ENCODE measurements at regions not wholly inside any gene's neighbourhood (a gene's known extent, or its start where the extent isn't known, plus 50 kb on each side); places are given as distances from the start of the nearest gene placed in this dataset.

DNA sequence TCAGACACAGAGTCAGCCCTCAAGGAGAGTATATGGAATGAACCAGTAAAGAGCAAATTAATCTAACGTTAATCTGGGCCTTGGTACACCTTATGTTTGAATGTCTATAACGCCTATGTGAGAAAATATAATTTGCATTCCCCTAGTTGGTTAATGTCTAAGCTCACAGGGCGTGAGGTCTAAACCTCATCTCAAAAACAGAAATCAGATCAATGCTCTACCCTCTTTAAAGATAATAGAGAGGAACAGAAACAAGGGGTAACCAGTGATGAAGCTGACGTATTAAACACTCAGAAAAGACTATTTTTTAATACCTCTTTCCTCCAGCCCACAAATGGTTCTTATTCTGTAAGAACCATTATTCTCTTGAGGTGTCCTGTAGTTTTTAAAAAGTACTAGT lies 369.2 kb upstream of the NOCT start:
- TF ChIP-seq, protein P1, sequence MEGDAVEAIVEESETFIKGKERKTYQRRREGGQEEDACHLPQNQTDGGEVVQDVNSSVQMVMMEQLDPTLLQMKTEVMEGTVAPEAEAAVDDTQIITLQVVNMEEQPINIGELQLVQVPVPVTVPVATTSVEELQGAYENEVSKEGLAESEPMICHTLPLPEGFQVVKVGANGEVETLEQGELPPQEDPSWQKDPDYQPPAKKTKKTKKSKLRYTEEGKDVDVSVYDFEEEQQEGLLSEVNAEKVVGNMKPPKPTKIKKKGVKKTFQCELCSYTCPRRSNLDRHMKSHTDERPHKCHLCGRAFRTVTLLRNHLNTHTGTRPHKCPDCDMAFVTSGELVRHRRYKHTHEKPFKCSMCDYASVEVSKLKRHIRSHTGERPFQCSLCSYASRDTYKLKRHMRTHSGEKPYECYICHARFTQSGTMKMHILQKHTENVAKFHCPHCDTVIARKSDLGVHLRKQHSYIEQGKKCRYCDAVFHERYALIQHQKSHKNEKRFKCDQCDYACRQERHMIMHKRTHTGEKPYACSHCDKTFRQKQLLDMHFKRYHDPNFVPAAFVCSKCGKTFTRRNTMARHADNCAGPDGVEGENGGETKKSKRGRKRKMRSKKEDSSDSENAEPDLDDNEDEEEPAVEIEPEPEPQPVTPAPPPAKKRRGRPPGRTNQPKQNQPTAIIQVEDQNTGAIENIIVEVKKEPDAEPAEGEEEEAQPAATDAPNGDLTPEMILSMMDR (conservative IDR thresholded peaks at IDR 0.05) = no peak
- H3K27me3 Mint-ChIP-seq (ENCODE audit: low read depth) = no peaks in the 10 kb centered on the region
- H3K4me3 Mint-ChIP-seq = no peak overlapping the region
- no peaks in the 10 kb centered on the region for H3K9me3 Mint-ChIP-seq
- H3K4me1 Mint-ChIP-seq = no peaks in the 10 kb centered on the region
- H3K36me3 Mint-ChIP-seq (ENCODE audit: low read depth) = no peaks in the 10 kb centered on the region
- H3K27ac Mint-ChIP-seq (ENCODE audit: unreplicated experiment) = no peak overlapping the region
- DNase-seq (ENCODE audit: low read depth, low spot score) = no peak

DNA sequence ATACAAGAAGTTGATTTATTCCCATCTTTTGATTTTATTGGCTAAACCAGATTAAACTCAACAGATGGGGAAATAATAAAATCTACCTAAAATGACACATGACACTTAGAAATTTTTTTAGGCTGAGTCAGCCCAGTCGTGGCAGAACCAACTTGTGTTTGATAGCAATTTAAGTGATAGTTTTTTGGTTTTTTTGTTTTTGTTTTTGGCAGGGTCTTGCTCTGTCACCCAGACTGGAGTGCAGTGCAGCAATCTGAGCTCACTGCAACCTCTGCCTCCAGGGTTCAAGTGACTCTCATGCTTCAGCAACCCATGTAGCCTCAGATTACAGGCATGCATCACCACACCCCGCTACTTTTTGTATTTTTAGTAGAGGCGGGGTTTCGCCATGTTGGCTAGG lies 370.3 kb upstream of the NOCT start:
- H3K4me1 Mint-ChIP-seq = no peaks in the 10 kb centered on the region
- peaks cover 4% of the 10 kb centered on the region for H3K9me3 Mint-ChIP-seq
- no peaks in the 10 kb centered on the region for H3K27me3 Mint-ChIP-seq (ENCODE audit: low read depth)
- no peak overlapping the region for H3K27ac Mint-ChIP-seq (ENCODE audit: unreplicated experiment)
- no peak overlapping the region for H3K4me3 Mint-ChIP-seq
- no peak for DNase-seq (ENCODE audit: low read depth, low spot score)
- TF ChIP-seq, protein P1 (conservative IDR thresholded peaks at IDR 0.05) = no peak
- no peaks in the 10 kb centered on the region for H3K36me3 Mint-ChIP-seq (ENCODE audit: low read depth)

DNA sequence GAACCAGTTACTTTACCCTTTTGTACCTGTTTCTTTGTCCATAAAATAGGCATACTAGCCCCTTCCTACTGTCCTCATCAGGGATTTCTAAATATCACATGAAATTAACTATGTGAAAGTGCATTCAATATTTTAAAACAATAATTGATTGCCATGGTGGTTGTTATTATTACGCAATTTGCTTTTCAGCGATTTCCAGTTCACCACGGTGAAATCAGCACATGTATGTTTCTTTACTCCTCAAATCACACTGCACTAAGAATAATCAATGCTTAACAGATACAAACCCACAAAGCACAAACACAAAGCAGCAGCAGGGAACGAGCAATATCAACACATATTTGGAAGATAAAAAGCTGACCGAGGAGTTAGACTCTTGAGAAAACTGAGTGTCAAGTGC lies 371.3 kb upstream of the NOCT start:
- Mint-ChIP-seq H3K27ac (ENCODE audit: unreplicated experiment) (no peak overlapping the region), H3K9me3 (peaks cover 4% of the 10 kb centered on the region), H3K4me3 (no peak overlapping the region), H3K27me3 (ENCODE audit: low read depth) (no peaks in the 10 kb centered on the region), H3K4me1 (no peaks in the 10 kb centered on the region), H3K36me3 (ENCODE audit: low read depth) (no peaks in the 10 kb centered on the region)
- TF ChIP-seq, protein P1 (conservative IDR thresholded peaks at IDR 0.05) = no peak
- no peak for DNase-seq (ENCODE audit: low read depth, low spot score)

DNA sequence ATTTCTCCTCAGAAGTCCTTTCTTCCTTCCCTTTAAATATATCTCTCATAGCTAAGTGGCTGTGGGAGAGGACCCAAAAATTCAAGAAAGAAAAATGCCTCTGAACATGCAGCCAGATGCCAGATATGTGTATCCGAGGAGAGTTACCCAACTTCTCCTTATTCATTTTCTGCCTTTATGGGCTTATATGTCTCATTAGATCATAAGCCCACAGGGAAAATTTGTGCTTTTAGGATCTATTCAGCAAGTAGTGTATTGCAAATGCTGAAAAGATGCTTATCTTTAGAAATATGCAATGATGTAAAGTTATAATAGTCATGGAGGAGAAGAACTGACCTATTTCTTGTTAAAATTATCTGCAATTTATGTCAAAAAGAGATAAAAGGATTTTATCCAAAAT lies 371.8 kb upstream of the NOCT start:
- Mint-ChIP-seq H3K4me1 (no peaks in the 10 kb centered on the region), H3K36me3 (ENCODE audit: low read depth) (no peaks in the 10 kb centered on the region), H3K9me3 (peaks cover 4% of the 10 kb centered on the region)

DNA sequence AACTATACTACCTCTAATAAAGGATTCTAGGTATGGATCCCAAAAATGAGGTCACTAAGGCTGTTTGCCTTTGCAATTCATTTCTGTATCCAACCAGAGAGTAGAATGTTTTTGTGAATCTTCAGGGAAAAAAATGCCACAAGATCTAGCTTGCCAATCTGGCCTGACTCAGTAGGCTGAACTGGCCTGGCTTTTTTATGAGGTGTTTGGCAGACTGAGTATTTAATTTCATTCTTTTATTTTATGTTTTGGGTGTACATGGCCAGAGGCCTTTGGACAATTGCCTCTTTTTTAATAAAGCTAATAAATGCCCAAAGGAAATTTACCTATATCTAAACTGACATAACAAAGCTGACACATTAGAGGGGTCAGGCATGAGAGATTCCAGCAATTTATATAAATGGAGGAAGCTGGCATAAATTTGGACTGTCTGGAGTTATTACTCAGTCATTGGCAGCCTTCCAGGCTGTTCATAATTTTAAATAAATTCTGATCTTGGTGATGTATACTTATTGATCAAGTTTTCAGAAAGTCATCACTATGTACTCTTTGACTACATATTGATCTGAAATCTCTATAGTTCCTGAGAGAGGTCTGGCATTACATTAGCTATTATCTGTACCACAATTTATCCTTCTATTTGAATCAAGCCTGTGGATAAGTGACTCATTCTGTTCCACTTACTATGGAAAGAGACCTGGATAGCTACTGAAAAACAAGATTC lies 376.4 kb upstream of the NOCT start:
- no peak overlapping the region for H3K27ac Mint-ChIP-seq (ENCODE audit: unreplicated experiment)
- H3K4me3 Mint-ChIP-seq = no peak overlapping the region
- no peaks in the 10 kb centered on the region for H3K27me3 Mint-ChIP-seq (ENCODE audit: low read depth)
- peaks cover 4% of the 10 kb centered on the region for H3K9me3 Mint-ChIP-seq
- no peaks in the 10 kb centered on the region for H3K36me3 Mint-ChIP-seq (ENCODE audit: low read depth)
- H3K4me1 Mint-ChIP-seq = no peaks in the 10 kb centered on the region
- TF ChIP-seq, protein P1 (conservative IDR thresholded peaks at IDR 0.05) = no peak
- no peak for DNase-seq (ENCODE audit: low read depth, low spot score)

More for the DNA sequence above, 371.8 kb upstream of the NOCT start:
- TF ChIP-seq, protein P1 (conservative IDR thresholded peaks at IDR 0.05) = no peak
- Mint-ChIP-seq H3K4me3 (no peak overlapping the region), H3K27me3 (ENCODE audit: low read depth) (no peaks in the 10 kb centered on the region), H3K27ac (ENCODE audit: unreplicated experiment) (no peak overlapping the region)
- no peak for DNase-seq (ENCODE audit: low read depth, low spot score)

All from neural crest cell (in vitro differentiated cells).